ENCODE measurements at regions not wholly inside any gene's neighbourhood (a gene's known extent, or its start where the extent isn't known, plus 50 kb on each side); places are given as distances from the start of the nearest gene placed in this dataset.

- no peaks in the 10 kb centered on the region for H3K9me3 ChIP-seq (ENCODE audit: control insufficient read depth in 4 of 4, low read length in 3 of 4)
- H3K36me3 ChIP-seq (ENCODE audit: control insufficient read depth in 4 of 4, insufficient read depth in 3 of 4, low read depth in 1 of 4, low read length in 3 of 4), result no peaks in the 10 kb centered on the region
- H3K9ac ChIP-seq (ENCODE audit: low read depth in 1 of 2, low read length in 2 of 2), result no peak overlapping the region
- no peak overlapping the region for H3K27ac ChIP-seq (ENCODE audit: low read depth in 1 of 2, low read length in 2 of 2)
- H3K4me1 ChIP-seq (ENCODE audit: control insufficient read depth in 4 of 4, insufficient read depth in 4 of 4, low read length in 3 of 4), result peaks cover 0 to 7% (median 3%) of the 10 kb centered on the region in 4 donors
- no peak for DNase-seq (ENCODE audit: low spot score)
- WGBS, result 70% methylated on average over 4 of the region's 4 CpGs
- H3K27me3 ChIP-seq (ENCODE audit: control insufficient read depth in 4 of 4, insufficient read depth in 4 of 4, low read length in 3 of 4), result no peaks in the 10 kb centered on the region
- no peak overlapping the region for H3K4me3 ChIP-seq (ENCODE audit: low read depth in 1 of 3, low read length in 3 of 3)
- no peak for TF ChIP-seq CTCF (IDR thresholded peaks at IDR 0.05; ENCODE audit: low read depth, low read length, missing input control)
- no peak for TF ChIP-seq FOXA1 (IDR thresholded peaks at IDR 0.05)
- no peak for TF ChIP-seq HNF4G (IDR thresholded peaks at IDR 0.05)
- no peak for TF ChIP-seq MAX (IDR thresholded peaks at IDR 0.05)
- TF ChIP-seq YY1 (IDR thresholded peaks at IDR 0.05), result no peak
- TF ChIP-seq EGR1 (IDR thresholded peaks at IDR 0.05; ENCODE audit: low read depth in 2 of 2), result no peak
- no peak for TF ChIP-seq TAF1 (conservative IDR thresholded peaks at IDR 0.05)
- no peak for TF ChIP-seq HNF4A (conservative IDR thresholded peaks at IDR 0.05)
- TF ChIP-seq RXRA (IDR thresholded peaks at IDR 0.05), result no peak
- no peak for TF ChIP-seq NR2F2 (IDR thresholded peaks at IDR 0.05)
- no peak for TF ChIP-seq JUND (IDR thresholded peaks at IDR 0.05)
- no peak for TF ChIP-seq RAD21 (IDR thresholded peaks at IDR 0.05)
- TF ChIP-seq ZBTB33 (IDR thresholded peaks at IDR 0.05), result no peak
- TF ChIP-seq FOXA2 (IDR thresholded peaks at IDR 0.05), result no peak
- TF ChIP-seq ATF3 (IDR thresholded peaks at IDR 0.05), result no peak
- TF ChIP-seq GABPA (IDR thresholded peaks at IDR 0.05 in 1 of 2, conservative IDR thresholded peaks at IDR 0.05 in 1 of 2), result no peak
- TF ChIP-seq SP1 (IDR thresholded peaks at IDR 0.05), result no peak
- no peak for TF ChIP-seq REST (IDR thresholded peaks at IDR 0.05)
These were observed 258.9 kb downstream of the METTL4 start for GRCh38 chr18:2312440-2312839.
